ENCODE measurements at regions not wholly inside any gene's neighbourhood (a gene's known extent, or its start where the extent isn't known, plus 50 kb on each side); places are given as distances from the start of the nearest gene placed in this dataset.
A peak's percentile ranks its signal among the peaks of the same experiment; 100 is the strongest.

DNA sequence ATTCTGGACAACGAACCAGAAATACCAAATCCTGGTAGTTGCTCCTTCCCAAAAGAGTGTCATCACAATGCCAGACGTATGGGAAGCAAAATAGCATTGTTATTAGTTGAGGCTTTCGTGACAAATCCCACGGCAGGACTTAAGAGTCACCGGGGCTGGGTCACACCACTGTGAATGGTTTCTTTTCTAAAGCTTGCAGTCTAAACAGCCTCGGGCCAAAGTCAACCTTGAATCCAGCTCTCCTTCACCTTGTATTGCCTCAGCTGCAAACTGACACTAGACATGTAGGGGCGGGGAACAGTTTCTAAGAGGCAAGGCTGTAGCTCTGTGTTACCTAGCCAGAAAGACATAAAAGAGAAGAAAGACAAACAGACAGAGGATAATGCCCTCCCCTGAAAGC lies 734.8 kb downstream of the MED13L start:
- no peaks in the 10 kb centered on the region for H3K4me1 Mint-ChIP-seq
- no peak for DNase-seq (ENCODE audit: low spot score in 2 of 2, unreplicated experiment in 2 of 2)
- H3K27me3 Mint-ChIP-seq (ENCODE audit: low read depth): no peaks in the 10 kb centered on the region
- H3K4me3 Mint-ChIP-seq: no peak overlapping the region
- peaks cover 48% of the 10 kb centered on the region for H3K9me3 Mint-ChIP-seq
- no peak overlapping the region for H3K27ac Mint-ChIP-seq
- TF ChIP-seq, protein P1, sequence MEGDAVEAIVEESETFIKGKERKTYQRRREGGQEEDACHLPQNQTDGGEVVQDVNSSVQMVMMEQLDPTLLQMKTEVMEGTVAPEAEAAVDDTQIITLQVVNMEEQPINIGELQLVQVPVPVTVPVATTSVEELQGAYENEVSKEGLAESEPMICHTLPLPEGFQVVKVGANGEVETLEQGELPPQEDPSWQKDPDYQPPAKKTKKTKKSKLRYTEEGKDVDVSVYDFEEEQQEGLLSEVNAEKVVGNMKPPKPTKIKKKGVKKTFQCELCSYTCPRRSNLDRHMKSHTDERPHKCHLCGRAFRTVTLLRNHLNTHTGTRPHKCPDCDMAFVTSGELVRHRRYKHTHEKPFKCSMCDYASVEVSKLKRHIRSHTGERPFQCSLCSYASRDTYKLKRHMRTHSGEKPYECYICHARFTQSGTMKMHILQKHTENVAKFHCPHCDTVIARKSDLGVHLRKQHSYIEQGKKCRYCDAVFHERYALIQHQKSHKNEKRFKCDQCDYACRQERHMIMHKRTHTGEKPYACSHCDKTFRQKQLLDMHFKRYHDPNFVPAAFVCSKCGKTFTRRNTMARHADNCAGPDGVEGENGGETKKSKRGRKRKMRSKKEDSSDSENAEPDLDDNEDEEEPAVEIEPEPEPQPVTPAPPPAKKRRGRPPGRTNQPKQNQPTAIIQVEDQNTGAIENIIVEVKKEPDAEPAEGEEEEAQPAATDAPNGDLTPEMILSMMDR (IDR thresholded peaks at IDR 0.05; ENCODE audit: unreplicated experiment): no peak
- H3K36me3 Mint-ChIP-seq: peaks cover 10% of the 10 kb centered on the region

DNA sequence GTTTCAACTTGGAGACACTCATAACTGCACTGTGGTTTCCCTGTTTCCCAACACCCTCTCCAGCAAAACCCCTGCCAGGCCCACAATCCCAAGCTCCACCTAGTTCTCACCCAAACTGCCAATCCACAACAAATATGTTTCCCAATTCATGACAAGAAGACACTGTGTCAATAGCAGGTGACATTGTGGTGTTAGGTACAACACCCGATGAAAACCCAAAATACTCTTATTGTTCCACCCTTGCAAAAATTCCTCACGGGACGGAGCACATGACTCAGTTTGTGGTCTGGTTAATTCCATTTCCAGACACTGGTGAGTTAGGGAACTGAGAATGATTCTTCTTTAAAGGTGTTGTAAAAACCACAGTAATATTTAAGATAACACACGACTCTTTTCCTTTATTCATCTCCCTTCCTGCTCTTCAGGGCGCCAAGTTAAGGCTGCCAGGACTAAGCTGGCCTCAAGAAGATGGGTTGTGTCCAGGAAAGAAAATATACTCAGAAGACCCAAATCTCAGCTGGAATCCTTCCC lies 735.5 kb downstream of the MED13L start:
- TF ChIP-seq, protein P1 (IDR thresholded peaks at IDR 0.05; ENCODE audit: unreplicated experiment): no peak
- H3K4me3 Mint-ChIP-seq: no peak overlapping the region
- no peaks in the 10 kb centered on the region for H3K27me3 Mint-ChIP-seq (ENCODE audit: low read depth)
- H3K36me3 Mint-ChIP-seq: peaks cover 10% of the 10 kb centered on the region
- no peaks in the 10 kb centered on the region for H3K4me1 Mint-ChIP-seq
- H3K9me3 Mint-ChIP-seq: peaks cover 54% of the 10 kb centered on the region
- H3K27ac Mint-ChIP-seq: no peak overlapping the region
- no peak for DNase-seq (ENCODE audit: low spot score in 2 of 2, unreplicated experiment in 2 of 2)

DNA sequence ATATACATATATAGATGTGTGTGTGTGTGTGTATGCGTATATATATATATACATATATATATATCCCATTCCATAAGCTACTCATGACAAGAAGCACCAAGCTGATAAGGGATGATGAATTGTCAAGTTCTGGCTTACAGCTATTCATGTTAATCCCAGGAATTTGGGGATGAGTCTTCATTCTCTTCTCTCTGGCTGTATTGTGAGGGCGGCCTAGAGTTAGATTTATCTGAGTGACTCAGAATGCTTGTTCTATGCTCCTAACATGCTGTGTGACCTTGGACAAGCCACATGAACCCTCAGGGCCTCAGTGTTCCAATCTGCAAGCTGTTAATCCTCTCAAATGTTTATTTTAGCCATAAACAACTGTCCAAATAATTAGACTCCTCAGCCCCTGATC lies 749.0 kb downstream of the MED13L start:
- no peak overlapping the region for H3K4me3 Mint-ChIP-seq
- no peaks in the 10 kb centered on the region for H3K4me1 Mint-ChIP-seq
- no peaks in the 10 kb centered on the region for H3K36me3 Mint-ChIP-seq
- peaks cover 5% of the 10 kb centered on the region for H3K9me3 Mint-ChIP-seq
- no peak overlapping the region for H3K27ac Mint-ChIP-seq
- TF ChIP-seq, protein P1 (IDR thresholded peaks at IDR 0.05; ENCODE audit: unreplicated experiment): no peak
- no peak for DNase-seq (ENCODE audit: low spot score in 2 of 2, unreplicated experiment in 2 of 2)
- H3K27me3 Mint-ChIP-seq (ENCODE audit: low read depth): no peaks in the 10 kb centered on the region

DNA sequence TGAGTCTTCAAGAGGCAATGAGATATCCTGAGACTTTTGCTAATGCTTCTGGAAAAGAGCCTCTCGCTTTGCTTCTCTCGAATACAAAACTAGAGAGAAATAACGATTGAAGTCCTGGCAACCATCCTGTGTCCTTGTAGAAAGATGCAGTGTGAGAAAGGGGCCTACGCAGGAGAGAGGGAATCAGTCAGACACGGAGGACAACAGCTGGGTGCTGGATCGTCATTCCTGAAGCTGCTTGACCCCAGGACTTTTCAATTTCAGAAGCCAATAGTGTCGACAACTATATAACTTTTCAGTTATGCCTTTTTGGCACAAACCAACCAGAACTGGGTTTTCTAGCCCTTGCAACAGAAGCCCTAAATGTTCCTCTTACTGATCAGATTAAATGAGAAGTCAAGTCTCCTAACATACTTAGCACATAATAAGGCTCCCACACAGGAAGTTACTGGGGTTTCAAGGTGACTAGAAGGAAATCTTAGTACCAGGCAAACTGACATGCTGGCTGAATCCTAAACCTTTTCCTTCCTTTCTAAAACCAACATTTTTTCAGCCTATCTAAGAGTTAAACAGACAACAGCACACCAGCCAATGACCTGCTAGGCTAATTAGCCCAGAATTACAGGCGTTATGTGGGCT lies 755.6 kb downstream of the MED13L start:
- Mint-ChIP-seq H3K27me3 (ENCODE audit: low read depth) (no peaks in the 10 kb centered on the region), H3K36me3 (no peaks in the 10 kb centered on the region), H3K4me1 (peaks cover 11% of the 10 kb centered on the region), H3K9me3 (peaks cover 9% of the 10 kb centered on the region), H3K4me3 (no peak overlapping the region), H3K27ac (peak overlapping the region; percentile 6)
- TF ChIP-seq, protein P1 (IDR thresholded peaks at IDR 0.05; ENCODE audit: unreplicated experiment): no peak
- no peak for DNase-seq (ENCODE audit: low spot score in 2 of 2, unreplicated experiment in 2 of 2)

DNA sequence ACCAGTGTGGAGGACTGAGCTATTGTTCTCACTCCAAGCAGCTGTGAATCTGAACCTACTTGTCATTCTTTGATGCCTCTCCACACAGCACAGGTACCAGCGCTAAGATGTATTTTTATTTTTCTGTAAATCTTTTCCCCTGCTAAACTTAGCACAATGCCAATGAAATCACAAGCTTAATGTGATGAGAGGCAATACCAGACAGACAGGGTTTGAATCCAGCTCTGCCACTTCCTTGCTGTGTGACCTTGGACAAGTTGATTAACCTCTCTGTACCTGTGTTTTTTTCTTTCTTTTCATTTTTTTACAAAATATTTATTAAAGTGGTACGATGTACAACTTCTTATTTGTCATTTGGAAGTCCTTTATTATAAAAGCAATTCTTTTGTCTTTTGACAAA lies 757.6 kb downstream of the MED13L start:
- Mint-ChIP-seq H3K27ac (no peak overlapping the region), H3K36me3 (no peaks in the 10 kb centered on the region), H3K4me3 (no peak overlapping the region), H3K27me3 (ENCODE audit: low read depth) (no peaks in the 10 kb centered on the region), H3K4me1 (peaks cover 11% of the 10 kb centered on the region), H3K9me3 (peaks cover 18% of the 10 kb centered on the region)
- TF ChIP-seq, protein P1 (IDR thresholded peaks at IDR 0.05; ENCODE audit: unreplicated experiment): no peak
- DNase-seq (ENCODE audit: low spot score in 2 of 2, unreplicated experiment in 2 of 2): no peak
